Fibroblast of pulmonary artery (primary cell): ENCODE measurements at regions not wholly inside any gene's neighbourhood (a gene's known extent, or its start where the extent isn't known, plus 50 kb on each side); places are given as distances from the start of the nearest gene placed in this dataset.

Source experiments
- DNase-seq: peaks from one replicate; pipeline ENCODE4 v3.0.0-alpha.2; 2010; ENCODE audit warnings: low read depth
- H3K4me3 ChIP-seq: replicated peaks from 2 replicates; pipeline ENCODE4 v1.5.1; 2011; ENCODE audit warnings: low read depth, mild to moderate bottlenecking, control low read depth, low read length, moderate library complexity
- TF ChIP-seq, protein P1 (sequence below): IDR thresholded peaks from 2 replicates; pipeline ENCODE4 v1.5.1; 2011; ENCODE audit warnings: mild to moderate bottlenecking, control low read depth, low read length, inconsistent platforms; ENCODE audit errors: missing control alignments

GRCh38 chr5:173452119-173452905 is 124.1 kb upstream of the STC2 start:
- TF ChIP-seq, protein P1, sequence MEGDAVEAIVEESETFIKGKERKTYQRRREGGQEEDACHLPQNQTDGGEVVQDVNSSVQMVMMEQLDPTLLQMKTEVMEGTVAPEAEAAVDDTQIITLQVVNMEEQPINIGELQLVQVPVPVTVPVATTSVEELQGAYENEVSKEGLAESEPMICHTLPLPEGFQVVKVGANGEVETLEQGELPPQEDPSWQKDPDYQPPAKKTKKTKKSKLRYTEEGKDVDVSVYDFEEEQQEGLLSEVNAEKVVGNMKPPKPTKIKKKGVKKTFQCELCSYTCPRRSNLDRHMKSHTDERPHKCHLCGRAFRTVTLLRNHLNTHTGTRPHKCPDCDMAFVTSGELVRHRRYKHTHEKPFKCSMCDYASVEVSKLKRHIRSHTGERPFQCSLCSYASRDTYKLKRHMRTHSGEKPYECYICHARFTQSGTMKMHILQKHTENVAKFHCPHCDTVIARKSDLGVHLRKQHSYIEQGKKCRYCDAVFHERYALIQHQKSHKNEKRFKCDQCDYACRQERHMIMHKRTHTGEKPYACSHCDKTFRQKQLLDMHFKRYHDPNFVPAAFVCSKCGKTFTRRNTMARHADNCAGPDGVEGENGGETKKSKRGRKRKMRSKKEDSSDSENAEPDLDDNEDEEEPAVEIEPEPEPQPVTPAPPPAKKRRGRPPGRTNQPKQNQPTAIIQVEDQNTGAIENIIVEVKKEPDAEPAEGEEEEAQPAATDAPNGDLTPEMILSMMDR: no peak
- peak; percentile 86 for DNase-seq
- H3K4me3 ChIP-seq: no peak overlapping the region

DNA sequence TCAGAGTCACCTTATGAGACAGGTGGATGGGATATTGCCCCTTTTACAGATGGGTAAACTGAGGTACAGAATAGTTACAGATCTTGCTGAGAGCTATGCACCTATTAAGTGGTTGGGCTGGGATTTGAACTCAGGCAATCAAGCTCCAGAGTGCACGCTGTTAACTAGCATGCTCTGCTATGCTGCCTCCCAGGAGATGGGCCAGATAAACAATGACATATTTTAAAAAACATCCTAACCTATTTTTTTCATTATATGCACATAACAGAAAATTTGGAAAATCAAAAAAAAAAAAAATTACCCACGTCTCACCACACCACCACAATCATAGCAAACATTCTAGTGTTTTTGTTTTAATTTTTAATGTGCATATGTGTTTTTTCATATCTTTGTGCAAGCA is 123.4 kb upstream of the STC2 start:
- peak; percentile 13 for DNase-seq
- no peak overlapping the region for H3K4me3 ChIP-seq
- TF ChIP-seq, protein P1: no peak

DNA sequence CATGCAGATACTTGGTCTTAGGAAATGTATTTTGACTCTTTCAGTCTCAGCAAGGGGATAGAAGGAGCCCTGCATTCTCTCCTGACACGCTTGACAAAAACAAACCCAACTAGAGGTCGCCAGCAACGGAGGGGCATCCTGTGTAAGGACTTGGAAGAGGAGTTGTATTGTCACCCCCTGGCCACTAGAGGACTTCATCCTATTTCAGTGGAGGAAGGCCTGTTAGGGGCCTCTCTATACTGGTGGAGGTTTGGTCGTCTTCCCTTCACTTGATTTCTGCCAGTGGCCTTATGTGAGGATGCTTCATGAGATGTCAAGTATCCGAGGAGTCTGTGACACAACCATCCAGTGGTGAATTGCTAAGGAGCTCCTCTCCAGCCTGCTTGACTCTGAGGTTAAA is 122.8 kb upstream of the STC2 start:
- DNase-seq: peak; percentile 38
- TF ChIP-seq, protein P1: peak; percentile 45
- H3K4me3 ChIP-seq: no peak overlapping the region

DNA sequence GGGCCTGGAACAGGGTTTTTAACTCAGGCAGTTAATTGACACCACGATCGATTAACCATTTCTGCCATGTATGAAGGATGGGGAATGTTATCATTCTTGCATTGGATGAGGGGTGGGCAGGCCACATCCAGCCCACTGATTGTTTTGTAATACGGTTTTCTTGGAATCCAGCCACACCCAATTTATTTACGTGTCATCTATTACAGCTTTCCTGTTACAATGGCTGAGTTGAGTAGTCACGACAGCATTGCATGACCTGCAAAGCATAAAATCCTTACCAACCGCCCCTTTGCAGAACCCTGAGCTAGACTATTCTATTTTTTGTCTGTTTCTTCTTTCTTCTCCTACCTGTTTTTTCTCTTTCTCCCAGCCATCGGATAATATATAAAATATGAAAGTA is 122.0 kb upstream of the STC2 start:
- H3K4me3 ChIP-seq: no peak overlapping the region
- DNase-seq: no peak
- TF ChIP-seq, protein P1: no peak

GRCh38 chr5:173448856-173449255 is 120.6 kb upstream of the STC2 start:
- no peak for DNase-seq
- H3K4me3 ChIP-seq: no peak overlapping the region
- TF ChIP-seq, protein P1: no peak

DNA sequence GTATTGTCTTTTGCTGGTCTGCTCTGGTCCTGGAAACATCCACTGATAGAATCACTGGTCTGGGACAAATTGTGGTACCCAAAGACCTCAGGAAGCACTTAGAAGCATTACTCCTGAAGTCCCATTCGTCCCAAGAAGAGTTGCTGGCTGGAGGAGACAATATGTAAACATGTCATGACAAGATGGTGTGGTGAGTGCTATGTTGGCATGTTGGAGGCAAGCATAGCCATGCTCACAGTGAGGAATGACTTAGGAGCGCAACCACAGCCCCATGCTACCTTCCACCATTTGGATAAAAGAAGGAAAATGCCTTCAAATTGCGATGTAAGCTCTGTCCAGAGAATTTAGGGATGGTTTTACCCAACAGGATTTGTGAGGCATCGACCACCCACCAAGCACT is 115.8 kb upstream of the STC2 start:
- TF ChIP-seq, protein P1: no peak
- no peak overlapping the region for H3K4me3 ChIP-seq
- DNase-seq: no peak
